Choroid plexus epithelial cell (primary cell): ENCODE measurements at regions not wholly inside any gene's neighbourhood (a gene's known extent, or its start where the extent isn't known, plus 50 kb on each side); places are given as distances from the start of the nearest gene placed in this dataset.

Experiments used
- DNase-seq: peaks from one replicate; pipeline ENCODE4 v3.0.0-alpha.2; 2010; ENCODE audit warnings: low read depth
- H3K4me3 ChIP-seq: 2 replicates; pipeline ENCODE4 v1.5.1; 2011; ENCODE audit warnings: low read depth, mild to moderate bottlenecking, control low read depth, low read length, moderate library complexity
- CTCF ChIP-seq: conservative IDR thresholded peaks from 2 replicates; pipeline ENCODE4 v1.5.1; 2011; ENCODE audit warnings: low read depth, mild to moderate bottlenecking, control low read depth, inconsistent platforms, low read length, moderate library complexity

GRCh38 chr9:107994648-107995047, 505.1 kb upstream of the KLF4 start:
- TF ChIP-seq CTCF, result no peak
- H3K4me3 ChIP-seq, result no peak overlapping the region
- DNase-seq, result no peak

- no peak overlapping the region for H3K4me3 ChIP-seq
- TF ChIP-seq CTCF, result no peak
- DNase-seq, result no peak
Measured at GRCh38 chr9:107992271-107992670, 502.7 kb upstream of the KLF4 start.

- no peak for DNase-seq
- no peak overlapping the region for H3K4me3 ChIP-seq
- no peak for TF ChIP-seq CTCF
Measured at GRCh38 chr9:107991581-107991980, 502.0 kb upstream of the KLF4 start.

GRCh38 chr9:107989544-107989943, 500.0 kb upstream of the KLF4 start:
- H3K4me3 ChIP-seq, result no peak overlapping the region
- no peak for TF ChIP-seq CTCF
- peak; percentile 69 for DNase-seq

- peak; percentile 33 for DNase-seq
- TF ChIP-seq CTCF, result no peak
- H3K4me3 ChIP-seq, result no peak overlapping the region
Measured at GRCh38 chr9:107989099-107989498, 499.5 kb upstream of the KLF4 start.

GRCh38 chr9:107984956-107985355, 495.4 kb upstream of the KLF4 start:
- TF ChIP-seq CTCF, result no peak
- H3K4me3 ChIP-seq, result no peak overlapping the region
- DNase-seq, result no peak

- no peak for TF ChIP-seq CTCF
- no peak overlapping the region for H3K4me3 ChIP-seq
- DNase-seq, result no peak
Measured at GRCh38 chr9:107983762-107984161, 494.2 kb upstream of the KLF4 start.
